ENCODE measurements at regions not wholly inside any gene's neighbourhood (a gene's known extent, or its start where the extent isn't known, plus 50 kb on each side); places are given as distances from the start of the nearest gene placed in this dataset.

- no peaks in the 10 kb centered on the region for H3K27me3 ChIP-seq (ENCODE audit: control insufficient read depth, insufficient read depth, low read length, poor library complexity, severe bottlenecking)
- no peak for DNase-seq
- Mint-ChIP-seq H3K4me3 (no peak overlapping the region), H3K4me1 (peaks cover 2% of the 10 kb centered on the region), H3K36me3 (ENCODE audit: low read depth) (peaks cover 27% of the 10 kb centered on the region), H3K27ac (no peak overlapping the region), H3K9me3 (peaks cover 93% of the 10 kb centered on the region), H3K27me3 (ENCODE audit: insufficient read depth) (peaks cover 5% of the 10 kb centered on the region)
- peaks cover 92% of the 10 kb centered on the region for H3K9me3 ChIP-seq (ENCODE audit: control insufficient read depth, low read length)
- 95 to 100% methylated on average over 1 to 5 of the region's 5 CpGs for WGBS, 2 experiments (ENCODE audit: insufficient coverage in 1 of 2, insufficient read length in 1 of 2)
- peak overlapping the region; percentile 35 for H3K4me3 ChIP-seq (ENCODE audit: low read length)
- no peak overlapping the region for H3K9ac ChIP-seq (ENCODE audit: extremely low read depth, low read length, poor library complexity, severe bottlenecking)
- no peaks in the 10 kb centered on the region for H3K36me3 ChIP-seq (ENCODE audit: control insufficient read depth, insufficient read depth, low read length)
- no peak for TF ChIP-seq CTCF (conservative IDR thresholded peaks at IDR 0.05)
- H3K27ac ChIP-seq (ENCODE audit: low read depth, low read length) = no peak overlapping the region
- no peaks in the 10 kb centered on the region for H3K4me1 ChIP-seq (ENCODE audit: control insufficient read depth, insufficient read depth, low read length)
Observed at GRCh38 chr2:78051480-78051879, 529.3 kb upstream of the LRRTM4 start.

GRCh38 chr2:78056976-78057375, 534.8 kb upstream of the LRRTM4 start:
- Mint-ChIP-seq H3K27me3 (ENCODE audit: insufficient read depth) (peaks cover 8% of the 10 kb centered on the region), H3K27ac (peak overlapping the region; percentile 91), H3K9me3 (peaks cover 50% of the 10 kb centered on the region), H3K4me1 (peaks cover 27% of the 10 kb centered on the region), H3K4me3 (peak overlapping the region; percentile 16), H3K36me3 (ENCODE audit: low read depth) (peaks cover 13% of the 10 kb centered on the region)
- Histone ChIP-seq H3K9me3 (ENCODE audit: control insufficient read depth, low read length) (peaks cover 60% of the 10 kb centered on the region), H3K4me3 (ENCODE audit: low read length) (no peak overlapping the region), H3K36me3 (ENCODE audit: control insufficient read depth, insufficient read depth, low read length) (no peaks in the 10 kb centered on the region), H3K27ac (ENCODE audit: low read depth, low read length) (no peak overlapping the region), H3K4me1 (ENCODE audit: control insufficient read depth, insufficient read depth, low read length) (peaks cover 2% of the 10 kb centered on the region), H3K9ac (ENCODE audit: extremely low read depth, low read length, poor library complexity, severe bottlenecking) (no peak overlapping the region), H3K27me3 (ENCODE audit: control insufficient read depth, insufficient read depth, low read length, poor library complexity, severe bottlenecking) (no peaks in the 10 kb centered on the region)
- DNase-seq = no peak
- no peak for TF ChIP-seq CTCF (conservative IDR thresholded peaks at IDR 0.05)

- H3K27ac Mint-ChIP-seq = no peak overlapping the region
- peaks cover 3% of the 10 kb centered on the region for H3K27me3 Mint-ChIP-seq (ENCODE audit: insufficient read depth)
- peaks cover 22% of the 10 kb centered on the region for H3K9me3 ChIP-seq (ENCODE audit: control insufficient read depth, low read length)
- TF ChIP-seq CTCF (conservative IDR thresholded peaks at IDR 0.05) = no peak
- peaks cover 12% of the 10 kb centered on the region for H3K9me3 Mint-ChIP-seq
- H3K27me3 ChIP-seq (ENCODE audit: control insufficient read depth, insufficient read depth, low read length, poor library complexity, severe bottlenecking) = no peaks in the 10 kb centered on the region
- no peaks in the 10 kb centered on the region for H3K36me3 ChIP-seq (ENCODE audit: control insufficient read depth, insufficient read depth, low read length)
- peaks cover 44% of the 10 kb centered on the region for H3K4me1 Mint-ChIP-seq
- H3K27ac ChIP-seq (ENCODE audit: low read depth, low read length) = no peak overlapping the region
- H3K36me3 Mint-ChIP-seq (ENCODE audit: low read depth) = peaks cover 6% of the 10 kb centered on the region
- H3K9ac ChIP-seq (ENCODE audit: extremely low read depth, low read length, poor library complexity, severe bottlenecking) = no peak overlapping the region
- H3K4me3 Mint-ChIP-seq = no peak overlapping the region
- WGBS, 2 experiments (ENCODE audit: insufficient coverage in 1 of 2, insufficient read length in 1 of 2) = 88 to 89% methylated on average over 2 of the region's 2 CpGs
- H3K4me3 ChIP-seq (ENCODE audit: low read length) = no peak overlapping the region
- peaks cover 2% of the 10 kb centered on the region for H3K4me1 ChIP-seq (ENCODE audit: control insufficient read depth, insufficient read depth, low read length)
- DNase-seq = no peak
Observed at GRCh38 chr2:78061301-78061700, 539.1 kb upstream of the LRRTM4 start.
